Loucy (cell line): ENCODE measurements at regions not wholly inside any gene's neighbourhood (a gene's known extent, or its start where the extent isn't known, plus 50 kb on each side); places are given as distances from the start of the nearest gene placed in this dataset.

Source experiments
- EZH2phosphoT487 ChIP-seq: fragments of 200-600 bp; IDR thresholded peaks from 2 replicates; pipeline ENCODE4 v1.6.1; 2018; ENCODE audit warnings: antibody characterized with exemption, mild to moderate bottlenecking, moderate library complexity, borderline replicate concordance
- TF ChIP-seq, protein P1 (sequence below): fragments of 200-600 bp; sonication (generic); conservative IDR thresholded peaks from 2 replicates; pipeline ENCODE4 v1.5.1; 2014; ENCODE audit warnings: mild to moderate bottlenecking, antibody characterized with exemption, low read length

DNA sequence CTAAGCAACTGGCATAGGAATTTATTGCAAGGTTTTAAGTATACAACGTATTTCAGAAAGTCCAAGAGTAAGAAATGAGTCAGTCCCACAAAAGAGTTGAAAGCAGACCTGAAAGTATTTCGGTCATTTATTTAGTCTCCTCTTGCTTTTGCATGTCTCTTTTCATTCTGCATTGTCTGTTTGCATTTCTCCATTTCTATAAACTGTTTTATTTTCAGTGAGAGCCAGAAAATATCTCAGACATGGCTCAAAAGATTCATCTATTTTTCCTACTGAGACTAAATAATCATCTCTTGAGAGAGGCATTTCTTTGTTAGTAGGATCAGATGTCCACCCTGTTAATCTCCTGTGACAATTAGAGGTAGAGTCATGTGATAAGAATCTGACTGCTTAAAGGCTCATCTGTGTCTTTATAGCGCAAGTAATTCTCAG, 219.1 kb upstream of the CCDC179 start:
- TF ChIP-seq, protein P1, sequence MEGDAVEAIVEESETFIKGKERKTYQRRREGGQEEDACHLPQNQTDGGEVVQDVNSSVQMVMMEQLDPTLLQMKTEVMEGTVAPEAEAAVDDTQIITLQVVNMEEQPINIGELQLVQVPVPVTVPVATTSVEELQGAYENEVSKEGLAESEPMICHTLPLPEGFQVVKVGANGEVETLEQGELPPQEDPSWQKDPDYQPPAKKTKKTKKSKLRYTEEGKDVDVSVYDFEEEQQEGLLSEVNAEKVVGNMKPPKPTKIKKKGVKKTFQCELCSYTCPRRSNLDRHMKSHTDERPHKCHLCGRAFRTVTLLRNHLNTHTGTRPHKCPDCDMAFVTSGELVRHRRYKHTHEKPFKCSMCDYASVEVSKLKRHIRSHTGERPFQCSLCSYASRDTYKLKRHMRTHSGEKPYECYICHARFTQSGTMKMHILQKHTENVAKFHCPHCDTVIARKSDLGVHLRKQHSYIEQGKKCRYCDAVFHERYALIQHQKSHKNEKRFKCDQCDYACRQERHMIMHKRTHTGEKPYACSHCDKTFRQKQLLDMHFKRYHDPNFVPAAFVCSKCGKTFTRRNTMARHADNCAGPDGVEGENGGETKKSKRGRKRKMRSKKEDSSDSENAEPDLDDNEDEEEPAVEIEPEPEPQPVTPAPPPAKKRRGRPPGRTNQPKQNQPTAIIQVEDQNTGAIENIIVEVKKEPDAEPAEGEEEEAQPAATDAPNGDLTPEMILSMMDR = no peak
- TF ChIP-seq EZH2phosphoT487 = no peak
